GM21529 (cell line): ENCODE measurements at regions not wholly inside any gene's neighbourhood (a gene's known extent, or its start where the extent isn't known, plus 50 kb on each side); places are given as distances from the start of the nearest gene placed in this dataset.

Experiments used
- ATAC-seq: cut with Tn5 transposase; IDR thresholded peaks from one replicate; pipeline ENCODE4 v1.9.1; 2021; ENCODE audit not compliant: unreplicated experiment

DNA sequence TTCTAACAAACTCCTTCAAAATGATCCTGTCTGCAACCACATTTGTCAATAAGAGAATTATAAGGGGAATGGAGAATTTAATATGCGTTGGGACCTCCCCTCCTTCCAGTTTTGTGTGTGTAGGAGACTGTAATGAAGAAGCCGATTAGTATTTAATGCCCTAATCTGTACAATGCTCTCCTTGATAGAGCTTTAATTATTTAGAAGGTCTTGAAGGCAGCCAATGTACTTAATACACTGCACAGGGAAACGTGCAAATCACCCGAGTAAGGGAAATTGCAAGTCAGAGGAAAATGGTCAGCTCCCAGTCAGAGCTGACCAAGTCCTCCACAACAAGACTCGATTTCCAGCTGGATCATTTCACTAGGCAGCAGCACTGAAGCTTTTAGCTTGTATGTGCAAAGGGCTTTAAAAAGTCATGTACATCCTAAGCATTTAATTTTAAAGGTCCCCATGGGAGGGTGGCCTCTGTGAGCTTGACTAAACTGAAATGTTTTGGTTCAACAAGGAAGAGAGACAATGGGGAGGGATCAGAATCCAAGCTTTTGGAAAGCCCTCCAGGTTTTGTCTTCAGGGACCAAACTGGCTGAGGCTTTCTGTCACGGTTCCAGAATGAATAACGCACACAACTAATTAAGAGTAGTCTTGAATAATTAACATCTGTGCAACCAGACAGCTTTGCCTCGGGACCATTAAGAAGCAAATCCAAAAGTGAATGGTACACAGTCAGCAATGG is 159.8 kb upstream of the MITF start:
- no peak for ATAC-seq

DNA sequence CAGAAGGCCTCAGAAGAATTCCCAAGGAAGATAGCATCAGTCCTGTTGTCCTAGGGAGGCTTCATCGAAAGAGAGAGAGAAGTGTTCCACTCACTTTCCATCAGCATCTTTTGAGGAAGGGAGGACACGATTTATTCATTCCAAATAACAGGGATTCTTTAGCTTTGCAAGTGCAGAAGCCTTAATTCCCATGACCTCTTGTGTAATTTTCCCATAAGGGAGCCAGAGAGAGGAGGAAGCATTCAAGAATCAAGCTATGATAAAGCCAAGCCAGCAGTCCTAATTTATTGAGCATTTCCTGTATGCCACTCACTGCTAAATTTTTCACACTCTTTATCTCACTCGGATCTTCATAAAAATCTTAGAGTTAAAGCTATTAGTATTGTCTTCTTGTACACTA is 169.7 kb upstream of the MITF start:
- no peak for ATAC-seq

DNA sequence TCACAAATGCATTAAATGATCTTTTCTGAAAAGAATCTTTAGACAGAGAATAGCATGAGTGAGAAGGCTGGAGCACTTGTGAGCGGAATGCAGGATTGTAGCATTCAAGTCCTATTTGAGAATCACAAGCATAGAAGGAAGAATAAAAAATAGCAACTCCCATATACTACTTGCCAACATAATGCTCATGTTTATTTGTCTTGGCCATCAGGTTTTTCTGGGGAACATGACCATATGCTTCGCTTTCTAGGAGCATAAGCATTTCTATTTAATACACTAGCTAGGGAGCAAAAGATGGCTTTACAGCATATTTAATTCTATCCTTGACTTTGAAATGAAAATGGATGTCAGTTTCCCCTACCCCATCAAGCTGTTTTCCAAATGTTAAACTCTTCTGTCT is 170.3 kb upstream of the MITF start:
- no peak for ATAC-seq

DNA sequence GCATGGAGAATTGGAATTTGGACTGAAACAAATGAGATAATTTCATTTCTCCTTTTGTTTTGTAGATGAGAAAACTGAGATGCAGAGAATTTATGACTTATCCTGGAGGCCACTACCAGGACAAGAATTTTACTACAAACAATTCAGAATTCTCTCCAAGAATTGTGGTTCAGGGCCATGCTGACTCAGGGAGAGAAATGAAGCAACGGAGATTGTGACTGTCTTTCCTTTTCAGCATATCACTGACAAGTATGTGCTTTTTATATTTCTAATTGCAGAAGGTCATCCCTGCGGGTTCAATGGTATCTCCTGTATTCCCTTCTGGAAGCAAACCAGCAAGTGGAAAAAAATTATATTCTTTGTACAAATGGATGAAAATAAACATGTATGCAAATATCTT is 170.8 kb upstream of the MITF start:
- no peak for ATAC-seq

DNA sequence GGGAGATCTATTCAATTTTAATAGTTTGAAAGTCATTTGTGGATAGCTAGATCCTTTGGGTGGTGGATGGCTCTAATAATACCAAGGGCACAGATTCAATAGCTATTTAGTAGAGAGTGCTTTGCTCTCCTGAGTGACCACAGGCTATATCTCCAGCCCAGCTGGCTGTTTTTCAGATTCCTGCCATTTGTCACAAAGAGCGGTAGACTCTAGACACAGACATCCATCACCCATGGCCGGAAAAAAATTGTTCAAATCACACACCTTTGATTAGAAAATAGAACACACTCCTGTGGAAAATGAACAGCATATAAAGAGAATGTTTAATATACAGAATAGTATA is 171.6 kb upstream of the MITF start:
- no peak for ATAC-seq

- ATAC-seq, result no peak
Observed at GRCh38 chr3:69567023-69567709, 172.1 kb upstream of the MITF start.

GRCh38 chr3:69566275-69566674 is 173.0 kb upstream of the MITF start:
- no peak for ATAC-seq

DNA sequence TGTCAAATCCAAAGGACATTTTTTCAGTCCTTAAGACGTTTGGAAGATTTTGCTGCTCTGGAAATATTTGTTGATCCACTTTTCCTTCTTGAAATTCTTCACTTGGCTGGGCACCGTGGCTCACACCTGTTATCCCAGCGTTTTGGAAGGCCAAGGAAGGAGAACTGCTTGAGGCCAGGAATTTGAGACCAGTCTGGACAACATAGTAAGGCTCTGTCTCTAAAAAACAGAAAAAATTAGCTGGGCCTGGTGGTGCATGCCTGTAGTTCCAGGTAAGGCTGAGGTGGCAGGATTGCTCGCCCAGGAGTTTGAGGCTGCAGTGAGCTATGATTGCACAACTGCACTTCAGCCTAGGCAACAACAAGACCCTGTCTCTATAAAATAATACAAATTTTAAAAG is 173.9 kb upstream of the MITF start:
- no peak for ATAC-seq

DNA sequence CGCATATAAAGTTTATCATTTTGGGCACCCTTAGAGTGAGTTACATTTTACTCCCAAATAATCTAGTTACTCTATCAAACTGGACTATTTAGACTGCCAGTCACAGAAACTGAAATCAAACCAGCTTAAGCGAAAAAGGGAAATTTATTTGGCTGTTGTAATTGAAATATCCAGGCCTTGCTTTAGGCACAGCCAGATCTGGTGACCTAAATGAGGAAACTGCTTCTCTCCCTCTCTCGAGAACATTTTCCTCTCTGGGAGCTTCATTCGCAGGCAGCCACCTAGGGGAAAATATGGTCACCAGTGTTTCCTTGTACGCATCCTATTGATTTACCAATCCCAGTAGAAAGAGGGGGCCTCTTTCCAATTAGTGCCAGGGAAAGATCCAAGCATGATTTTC is 175.3 kb upstream of the MITF start:
- ATAC-seq, result no peak

DNA sequence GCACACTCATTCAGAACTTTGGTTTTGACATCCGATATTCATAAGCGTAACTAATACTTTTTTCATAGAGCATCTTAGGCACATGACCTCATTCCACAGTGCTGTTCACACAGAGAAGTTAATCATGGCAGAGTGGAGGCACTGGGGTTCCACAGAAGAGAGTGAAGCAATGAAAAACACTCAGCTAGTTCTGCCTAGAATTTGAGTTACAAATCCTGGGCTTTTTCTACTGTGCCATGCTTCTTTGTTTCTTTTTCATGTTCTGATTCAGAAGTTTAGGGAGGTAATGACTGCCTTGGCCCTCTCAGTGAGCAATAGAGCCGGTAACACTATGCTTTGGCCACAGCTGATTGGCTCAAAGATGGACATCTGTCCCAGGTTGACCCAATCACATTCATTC is 176.1 kb upstream of the MITF start:
- no peak for ATAC-seq

DNA sequence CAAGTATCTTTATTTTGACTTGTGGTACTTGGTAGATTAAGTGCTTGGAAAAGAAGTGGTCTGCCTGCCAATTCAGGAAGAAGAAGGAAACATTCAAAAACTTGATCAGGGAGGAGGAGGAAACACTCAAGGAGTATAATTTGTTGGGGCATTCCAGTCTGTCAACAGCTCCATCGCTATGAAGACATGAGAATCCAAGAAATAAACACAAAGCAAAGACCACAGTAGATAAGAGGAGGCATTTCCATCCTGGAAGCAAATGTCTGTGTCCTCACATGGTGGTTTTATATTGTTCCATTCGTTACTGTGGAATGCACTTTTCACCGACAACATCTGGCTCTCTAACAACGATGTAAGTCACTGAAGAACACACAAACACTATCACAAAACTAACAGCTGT is 176.1 kb upstream of the FRMD4B start:
- no peak for ATAC-seq

- no peak for ATAC-seq
Observed at GRCh38 chr3:69560818-69561217, 174.9 kb upstream of the FRMD4B start.

DNA sequence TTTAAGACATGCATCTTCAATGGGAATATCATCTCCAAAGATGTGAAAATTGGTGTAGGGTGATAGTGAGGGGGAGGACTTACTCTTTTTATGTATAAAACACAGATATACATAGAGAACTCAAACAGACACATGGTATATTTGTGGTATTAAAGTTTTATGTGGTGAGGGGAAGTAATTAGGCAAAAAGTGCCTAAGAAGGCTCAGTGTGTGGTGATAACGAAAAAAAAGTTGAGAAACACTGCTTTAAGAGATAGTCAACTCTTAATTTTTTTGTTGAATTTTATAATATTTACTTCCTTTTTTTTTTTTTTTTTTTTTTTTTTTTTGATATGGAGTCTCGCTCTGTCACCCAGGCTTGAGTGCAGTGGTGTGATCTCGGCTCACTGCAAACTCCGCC is 174.2 kb upstream of the FRMD4B start:
- no peak for ATAC-seq

GRCh38 chr3:69558912-69559311 is 173.0 kb upstream of the FRMD4B start:
- no peak for ATAC-seq

GRCh38 chr3:69554576-69554975 is 168.7 kb upstream of the FRMD4B start:
- ATAC-seq, result no peak

GRCh38 chr3:69553888-69554287 is 168.0 kb upstream of the FRMD4B start:
- ATAC-seq, result no peak

GRCh38 chr3:69547461-69547880 is 161.6 kb upstream of the FRMD4B start:
- ATAC-seq, result no peak

- no peak for ATAC-seq
Observed at GRCh38 chr3:69542805-69543429, 157.0 kb upstream of the FRMD4B start.

DNA sequence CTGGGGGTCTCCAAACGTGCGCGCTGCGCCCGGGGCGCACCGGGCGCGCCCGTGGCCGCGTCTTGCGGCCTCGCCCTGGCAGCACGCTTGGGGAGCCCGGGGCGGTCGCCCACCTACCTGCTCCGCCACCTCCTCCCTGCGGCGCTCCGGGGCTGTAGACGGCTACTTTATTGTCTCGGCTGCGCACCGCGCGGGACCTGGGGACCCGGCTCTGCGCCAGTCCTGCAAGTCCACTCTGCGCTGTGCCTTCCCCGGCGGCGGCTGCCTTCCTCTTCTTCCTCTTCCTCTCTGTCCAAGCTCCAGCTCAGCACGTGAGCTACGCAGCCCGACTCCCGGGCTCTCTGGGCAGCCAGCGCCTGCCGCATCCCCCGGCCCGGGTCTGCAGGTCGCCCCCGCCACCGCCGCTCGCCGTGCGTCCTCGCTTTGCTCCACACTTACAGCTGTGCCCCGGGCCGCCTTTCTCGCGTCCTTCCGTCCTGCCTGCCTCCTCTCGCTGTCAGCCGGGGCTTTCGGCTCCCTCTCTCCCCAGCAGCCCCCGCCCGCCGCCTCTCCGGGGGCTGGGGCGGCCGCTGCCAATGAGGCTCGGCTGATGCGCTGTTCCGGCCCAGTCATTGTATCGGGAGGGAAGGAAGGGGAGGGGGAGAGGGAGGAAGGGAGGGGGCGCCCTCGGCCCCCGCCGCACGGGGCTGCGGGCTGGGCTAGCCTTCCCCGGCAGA is 156.4 kb upstream of the FRMD4B start:
- ATAC-seq, result no peak

DNA sequence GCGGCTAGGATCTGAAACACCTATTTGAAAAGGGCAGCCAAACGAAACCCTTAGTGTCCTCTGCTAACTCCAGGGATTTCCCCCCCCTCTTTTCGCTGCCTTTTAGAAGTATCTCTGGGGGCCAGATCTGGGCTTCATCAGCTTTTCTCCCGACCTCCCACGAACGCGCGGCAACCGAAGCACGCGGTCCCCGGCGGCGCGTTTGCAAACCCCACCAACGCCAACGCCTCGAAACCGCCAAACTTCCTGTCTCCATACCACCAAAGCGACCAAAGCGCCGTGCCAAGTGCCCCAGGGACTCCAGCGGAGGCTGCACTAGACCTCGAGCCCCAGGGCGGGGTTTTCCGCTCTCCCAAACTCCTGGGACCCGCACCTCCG is 155.8 kb upstream of the FRMD4B start:
- no peak for ATAC-seq

DNA sequence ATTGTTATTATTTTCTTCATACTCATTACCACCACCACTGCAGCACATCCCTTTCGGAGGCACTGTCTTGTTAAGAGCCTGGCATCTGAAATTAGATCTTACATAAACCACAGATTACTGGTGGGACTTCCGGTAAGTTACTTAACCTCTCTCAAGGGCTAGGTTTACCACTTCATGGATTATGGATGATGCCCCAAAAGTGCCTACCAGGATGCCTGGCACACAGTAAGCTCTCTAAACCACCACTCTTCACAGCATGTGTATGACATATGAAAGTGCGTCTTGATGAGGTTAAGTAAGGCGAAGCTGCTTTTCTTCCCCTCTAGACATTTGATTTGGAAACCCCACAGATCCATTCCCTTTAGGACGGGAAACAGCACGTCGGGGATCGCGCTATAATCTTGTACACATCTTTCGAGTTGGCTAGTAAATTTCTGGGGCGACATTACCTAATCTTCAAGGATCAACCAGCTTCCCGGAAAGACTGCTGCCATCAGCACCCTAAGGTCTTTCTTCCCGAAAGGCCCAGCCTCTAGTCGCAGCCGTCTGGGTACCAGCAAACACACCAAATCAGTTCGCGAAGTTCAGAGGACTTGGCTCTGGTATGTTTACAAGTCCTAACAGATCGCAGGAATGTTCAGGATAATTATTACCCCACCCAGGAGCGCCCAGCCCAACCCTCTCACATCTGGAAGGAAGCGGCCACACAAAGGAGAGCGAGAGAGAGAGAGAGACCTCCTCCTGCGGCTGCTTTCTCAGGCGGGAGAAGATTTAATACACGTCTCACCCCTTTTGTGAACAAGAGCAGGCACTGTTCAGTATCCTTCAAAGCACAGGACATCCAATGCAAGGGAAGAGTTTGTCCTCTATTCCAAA is 155.1 kb upstream of the FRMD4B start:
- ATAC-seq, result no peak
